GM23338 (cell line): ENCODE measurements at regions not wholly inside any gene's neighbourhood (a gene's known extent, or its start where the extent isn't known, plus 50 kb on each side); places are given as distances from the start of the nearest gene placed in this dataset.

Experiments used
- CTCF ChIP-seq, 2 experiments: fragments of 200-600 bp in 1 of 2; sonication (generic) in 1 of 2; conservative IDR thresholded peaks; 2 replicates each; pipeline versions ENCODE4 v1.5.1 to v1.6.1; 2016 to 2017; ENCODE audit warnings: antibody characterized with exemption in 2 of 2, low read depth in 2 of 2, mild to moderate bottlenecking in 2 of 2, moderate library complexity in 1 of 2
- EZH2 ChIP-seq: fragments of 200-600 bp; sonication (generic); IDR thresholded peaks from one replicate; pipeline ENCODE4 v1.8.0; 2017; ENCODE audit warnings: antibody characterized with exemption, mild to moderate bottlenecking, low read depth; ENCODE audit not compliant: unreplicated experiment
- EZH2phosphoT487 ChIP-seq: fragments of 200-600 bp; sonication (generic); IDR thresholded peaks from one replicate; pipeline ENCODE4 v1.8.1; 2018; ENCODE audit warnings: antibody characterized with exemption; ENCODE audit not compliant: unreplicated experiment
- POLR2AphosphoS5 ChIP-seq: IDR thresholded peaks from 2 replicates; pipeline ENCODE4 v1.6.1; 2016; ENCODE audit warnings: antibody characterized with exemption, low read depth
- TF ChIP-seq, protein P1 (sequence below): IDR thresholded peaks from one replicate; pipeline ENCODE4 v1.6.1; 2018; ENCODE audit warnings: antibody characterized with exemption; ENCODE audit not compliant: unreplicated experiment

DNA sequence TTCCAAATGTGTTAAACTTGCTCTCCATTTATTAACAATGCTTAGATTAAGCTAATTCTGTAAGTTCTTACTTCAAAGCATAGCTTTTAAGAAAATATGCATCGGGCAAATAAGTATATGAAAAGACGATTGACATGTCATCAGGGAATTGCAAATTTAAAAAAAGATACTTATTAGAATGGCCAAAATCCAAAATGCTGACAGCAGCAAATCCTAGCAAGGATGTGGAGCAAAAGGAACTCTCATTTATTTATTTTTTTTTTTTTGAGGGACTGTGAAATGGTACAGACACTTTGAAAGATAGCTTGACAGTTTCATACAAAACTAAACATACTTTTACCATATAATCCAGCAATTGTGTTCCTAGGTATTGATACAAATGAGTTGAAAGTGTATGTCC, 779.5 kb upstream of the MDGA2 start:
- TF ChIP-seq EZH2 (no peak), POLR2AphosphoS5 (no peak), CTCF (conservative IDR thresholded peaks at IDR 0.05; ENCODE audit: low read depth in 2 of 2) (no peak), EZH2phosphoT487 (no peak)
- TF ChIP-seq, protein P1, sequence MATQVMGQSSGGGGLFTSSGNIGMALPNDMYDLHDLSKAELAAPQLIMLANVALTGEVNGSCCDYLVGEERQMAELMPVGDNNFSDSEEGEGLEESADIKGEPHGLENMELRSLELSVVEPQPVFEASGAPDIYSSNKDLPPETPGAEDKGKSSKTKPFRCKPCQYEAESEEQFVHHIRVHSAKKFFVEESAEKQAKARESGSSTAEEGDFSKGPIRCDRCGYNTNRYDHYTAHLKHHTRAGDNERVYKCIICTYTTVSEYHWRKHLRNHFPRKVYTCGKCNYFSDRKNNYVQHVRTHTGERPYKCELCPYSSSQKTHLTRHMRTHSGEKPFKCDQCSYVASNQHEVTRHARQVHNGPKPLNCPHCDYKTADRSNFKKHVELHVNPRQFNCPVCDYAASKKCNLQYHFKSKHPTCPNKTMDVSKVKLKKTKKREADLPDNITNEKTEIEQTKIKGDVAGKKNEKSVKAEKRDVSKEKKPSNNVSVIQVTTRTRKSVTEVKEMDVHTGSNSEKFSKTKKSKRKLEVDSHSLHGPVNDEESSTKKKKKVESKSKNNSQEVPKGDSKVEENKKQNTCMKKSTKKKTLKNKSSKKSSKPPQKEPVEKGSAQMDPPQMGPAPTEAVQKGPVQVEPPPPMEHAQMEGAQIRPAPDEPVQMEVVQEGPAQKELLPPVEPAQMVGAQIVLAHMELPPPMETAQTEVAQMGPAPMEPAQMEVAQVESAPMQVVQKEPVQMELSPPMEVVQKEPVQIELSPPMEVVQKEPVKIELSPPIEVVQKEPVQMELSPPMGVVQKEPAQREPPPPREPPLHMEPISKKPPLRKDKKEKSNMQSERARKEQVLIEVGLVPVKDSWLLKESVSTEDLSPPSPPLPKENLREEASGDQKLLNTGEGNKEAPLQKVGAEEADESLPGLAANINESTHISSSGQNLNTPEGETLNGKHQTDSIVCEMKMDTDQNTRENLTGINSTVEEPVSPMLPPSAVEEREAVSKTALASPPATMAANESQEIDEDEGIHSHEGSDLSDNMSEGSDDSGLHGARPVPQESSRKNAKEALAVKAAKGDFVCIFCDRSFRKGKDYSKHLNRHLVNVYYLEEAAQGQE, result no peak
